Epidermal melanocyte (primary cell): ENCODE measurements at regions not wholly inside any gene's neighbourhood (a gene's known extent, or its start where the extent isn't known, plus 50 kb on each side); places are given as distances from the start of the nearest gene placed in this dataset.

Experiments used
- DNase-seq: peaks from one replicate; pipeline ENCODE4 v3.0.0; 2011; ENCODE audit warnings: low spot score; ENCODE audit not compliant: insufficient read length

- no peak for DNase-seq
These were observed 390.5 kb upstream of the RBMS3 start for GRCh38 chr3:28890373-28890772.

DNA sequence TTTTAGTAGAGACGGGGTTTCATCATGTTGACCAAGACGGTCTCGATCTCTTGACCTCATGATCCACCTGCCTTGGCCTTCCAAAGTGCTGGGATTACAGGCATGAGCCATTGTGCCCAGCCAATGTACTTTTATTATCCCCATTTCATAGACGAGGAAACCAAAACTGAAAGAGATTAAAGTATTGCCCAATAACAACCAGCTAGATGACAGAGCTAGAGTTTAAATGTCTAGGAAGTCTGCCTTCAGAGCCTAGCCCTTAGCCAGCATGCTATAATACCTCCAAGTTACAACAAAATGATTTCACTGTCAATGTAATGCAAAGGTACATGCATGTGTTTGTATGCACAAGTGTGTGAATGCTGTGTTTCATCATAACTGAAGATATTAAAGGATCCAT lies 389.4 kb upstream of the RBMS3 start:
- DNase-seq, result no peak

DNA sequence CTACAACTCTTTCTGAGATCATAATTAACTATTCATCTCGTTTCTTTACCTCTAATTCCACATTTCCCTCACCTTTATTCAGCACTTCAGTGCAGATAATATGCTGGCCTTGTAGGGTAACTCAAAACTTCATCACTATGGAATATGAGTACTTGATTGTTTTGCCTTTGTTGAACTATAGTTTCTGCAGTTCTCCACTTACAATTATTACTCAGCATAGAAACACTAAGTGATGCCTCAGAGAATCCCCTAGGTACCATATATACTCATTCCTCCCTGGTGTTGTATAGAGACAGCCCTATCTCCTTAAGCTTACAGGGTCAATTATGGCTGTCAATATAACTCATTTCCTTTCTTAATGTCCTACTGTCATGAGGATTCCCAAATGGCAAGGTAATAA lies 380.6 kb upstream of the RBMS3 start:
- no peak for DNase-seq

DNA sequence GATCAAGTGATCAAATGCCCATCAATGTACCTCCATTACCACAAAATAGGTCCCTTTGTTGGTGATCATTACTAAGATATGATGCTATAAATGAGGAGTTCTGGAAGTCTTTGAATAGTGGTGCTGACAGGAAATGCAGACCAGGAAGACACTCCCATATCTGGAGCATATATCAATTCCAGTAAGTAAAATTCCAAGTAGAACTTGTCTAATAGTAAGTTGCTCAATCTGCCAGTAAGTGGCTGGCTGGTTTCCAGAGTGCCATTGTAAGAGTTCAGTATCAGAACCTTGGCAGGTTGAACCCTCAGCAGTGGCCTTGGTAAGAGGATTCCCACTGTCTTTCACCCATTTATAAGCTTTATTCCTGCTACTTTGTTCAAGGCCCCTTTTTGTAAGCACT lies 379.9 kb upstream of the RBMS3 start:
- no peak for DNase-seq

GRCh38 chr3:28903171-28903601 lies 377.7 kb upstream of the RBMS3 start:
- DNase-seq, result no peak

GRCh38 chr3:28905798-28906197 lies 375.1 kb upstream of the RBMS3 start:
- no peak for DNase-seq

DNA sequence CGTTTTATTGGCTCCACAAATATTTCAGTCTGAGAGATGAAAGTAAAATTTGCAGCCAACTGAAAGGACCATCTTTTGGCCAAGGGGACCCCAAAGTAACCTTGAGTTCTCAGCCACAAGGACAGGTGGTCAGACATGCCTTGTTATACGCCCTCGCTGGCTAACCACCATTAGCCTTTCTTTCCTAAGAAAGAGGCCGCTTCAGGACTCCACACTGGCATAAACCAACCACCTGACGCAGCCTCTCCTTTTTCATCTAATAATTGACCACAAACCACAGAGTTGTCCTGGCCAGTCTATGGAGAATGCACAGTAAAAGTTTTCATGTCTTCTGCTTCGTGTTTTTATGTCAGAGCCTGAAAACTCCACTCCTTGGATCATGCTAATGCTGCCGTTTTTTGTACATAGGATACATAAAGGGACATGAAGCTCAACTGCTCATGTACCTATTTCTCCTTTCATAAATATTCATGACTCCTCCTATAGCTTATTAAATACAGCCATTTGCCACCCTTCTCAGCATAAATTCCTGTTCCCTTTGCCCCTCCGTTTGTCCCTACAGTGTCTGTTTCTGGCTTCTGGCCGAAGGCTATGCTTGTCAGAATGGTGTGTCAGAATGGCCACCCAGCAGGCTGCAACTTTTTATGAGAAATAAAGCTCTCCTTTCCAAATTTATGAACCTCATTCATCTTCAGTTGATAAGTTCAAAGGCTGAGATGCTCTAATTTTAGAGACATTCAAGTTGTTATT lies 374.1 kb upstream of the RBMS3 start:
- DNase-seq, result no peak

DNA sequence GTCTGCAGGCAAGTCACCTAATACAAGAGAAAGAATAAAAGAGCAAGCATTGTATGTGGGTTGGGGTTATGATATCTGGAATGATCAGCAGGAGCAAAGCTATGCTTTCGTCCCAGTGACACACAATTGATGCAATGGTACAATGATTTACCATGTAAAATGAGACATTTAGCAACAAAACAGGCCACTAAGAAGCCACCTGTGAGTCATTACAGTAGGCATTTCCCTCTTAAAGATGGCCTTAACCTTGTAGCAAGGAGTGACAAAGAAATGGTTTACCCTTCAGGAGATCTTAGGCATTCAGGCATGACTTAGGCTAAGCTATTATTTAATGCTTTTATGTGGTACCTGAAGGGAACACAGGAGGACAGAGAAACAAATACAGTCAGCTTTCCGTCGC lies 373.3 kb upstream of the RBMS3 start:
- no peak for DNase-seq

DNA sequence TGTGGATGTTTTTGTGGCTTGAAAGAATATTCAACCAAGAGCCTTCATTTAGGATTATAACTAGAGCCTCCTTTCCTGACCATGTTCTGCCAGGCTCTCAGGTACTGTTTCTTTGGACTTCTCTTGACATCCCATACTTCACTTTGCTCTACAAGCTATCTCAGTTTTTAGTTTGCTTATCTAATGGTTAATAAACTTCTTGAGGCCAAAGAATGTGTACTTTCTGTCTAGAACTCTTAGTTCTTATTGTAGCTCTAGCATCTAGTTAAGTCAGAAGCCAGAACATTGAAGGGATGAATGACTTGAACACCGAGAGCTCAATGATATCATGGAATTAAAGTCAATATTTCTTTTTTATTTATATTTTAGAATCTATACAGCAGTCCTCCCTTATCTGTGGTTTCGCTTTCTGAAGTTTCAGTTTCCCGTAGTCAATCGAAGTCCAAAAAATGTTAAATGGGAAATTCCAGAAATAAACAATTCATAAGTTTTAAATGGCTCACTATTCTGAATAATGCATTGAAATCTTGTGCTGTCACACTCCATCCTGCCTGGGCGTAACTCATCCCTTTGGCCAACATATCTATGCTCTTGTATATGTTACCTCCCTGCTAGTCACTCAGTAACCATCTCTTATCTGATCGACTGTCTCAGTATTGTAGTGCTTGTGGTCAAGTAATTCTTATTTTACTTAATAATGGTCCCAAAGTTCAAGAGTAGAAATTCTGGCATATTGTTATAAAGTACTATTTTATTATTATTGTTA lies 368.6 kb upstream of the RBMS3 start:
- no peak for DNase-seq

DNA sequence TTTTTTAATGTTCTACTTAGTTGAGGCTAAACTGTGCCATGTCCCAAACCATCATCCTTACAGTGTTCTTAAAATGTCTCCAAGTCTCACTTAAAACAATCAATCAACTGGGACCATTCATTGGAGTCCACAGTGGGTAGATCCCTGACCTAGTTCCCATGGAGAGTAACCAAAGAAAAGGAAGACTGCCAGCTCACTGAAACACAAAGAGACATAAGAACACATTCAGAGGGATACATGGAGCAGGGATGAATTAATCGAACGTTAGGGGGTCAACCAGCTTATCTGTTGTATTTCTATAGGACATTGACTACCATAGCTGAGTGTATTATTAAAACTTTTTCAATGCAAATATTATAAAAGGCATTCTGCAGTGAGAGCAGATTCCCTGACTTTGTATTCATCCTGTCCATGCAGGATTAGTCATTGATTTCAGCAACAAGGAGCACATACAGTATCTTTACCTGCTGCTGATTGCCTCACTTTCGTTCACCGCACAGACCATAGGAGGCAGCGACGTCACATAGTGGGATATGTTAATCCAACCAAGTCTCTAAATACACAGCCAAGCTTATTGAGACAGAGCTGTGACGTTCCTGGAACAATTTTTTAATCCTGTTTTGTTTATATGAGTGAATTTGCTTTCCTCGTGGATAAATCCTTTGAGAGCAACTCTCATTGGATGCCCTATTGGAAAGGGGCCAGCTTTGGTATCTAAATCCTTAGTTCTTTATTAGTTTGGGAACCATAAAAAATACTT lies 364.9 kb upstream of the RBMS3 start:
- no peak for DNase-seq

DNA sequence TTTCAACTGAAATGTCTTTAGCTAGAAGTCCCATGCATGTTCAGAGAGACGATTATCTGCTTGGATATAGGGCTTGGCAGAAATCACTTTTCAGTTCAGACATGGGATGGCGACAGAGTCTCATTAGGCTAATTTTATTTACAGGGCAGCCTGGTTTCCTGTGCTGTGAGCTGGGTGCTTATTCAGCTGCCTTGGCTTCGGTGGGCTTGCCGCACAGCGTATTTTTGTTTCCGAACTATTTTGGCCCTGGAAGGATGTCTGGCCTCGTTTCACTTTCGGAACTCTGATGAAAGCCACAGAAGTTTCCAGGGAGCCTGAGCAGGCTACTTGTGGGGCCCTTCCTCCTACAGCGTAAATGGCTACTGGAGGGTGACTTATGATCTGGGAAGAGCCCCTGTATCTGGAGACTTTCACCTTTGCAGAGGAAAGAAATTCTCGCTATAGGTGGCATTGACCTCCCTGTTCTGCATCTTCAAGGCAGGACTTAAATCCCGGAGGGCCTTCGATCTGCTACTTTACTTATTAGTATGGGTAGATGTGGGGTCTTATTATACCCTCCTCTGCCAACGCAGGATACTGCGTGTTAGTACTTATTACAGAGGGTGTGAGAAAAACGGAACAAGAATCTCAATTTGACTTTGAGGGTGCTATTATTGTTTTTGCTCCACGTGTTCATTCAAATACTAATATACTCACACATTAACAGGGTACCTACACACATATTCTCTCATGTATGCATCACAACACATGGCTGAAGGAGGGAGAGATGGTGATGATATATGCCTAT lies 364.0 kb upstream of the RBMS3 start:
- DNase-seq, result peak; percentile 42

DNA sequence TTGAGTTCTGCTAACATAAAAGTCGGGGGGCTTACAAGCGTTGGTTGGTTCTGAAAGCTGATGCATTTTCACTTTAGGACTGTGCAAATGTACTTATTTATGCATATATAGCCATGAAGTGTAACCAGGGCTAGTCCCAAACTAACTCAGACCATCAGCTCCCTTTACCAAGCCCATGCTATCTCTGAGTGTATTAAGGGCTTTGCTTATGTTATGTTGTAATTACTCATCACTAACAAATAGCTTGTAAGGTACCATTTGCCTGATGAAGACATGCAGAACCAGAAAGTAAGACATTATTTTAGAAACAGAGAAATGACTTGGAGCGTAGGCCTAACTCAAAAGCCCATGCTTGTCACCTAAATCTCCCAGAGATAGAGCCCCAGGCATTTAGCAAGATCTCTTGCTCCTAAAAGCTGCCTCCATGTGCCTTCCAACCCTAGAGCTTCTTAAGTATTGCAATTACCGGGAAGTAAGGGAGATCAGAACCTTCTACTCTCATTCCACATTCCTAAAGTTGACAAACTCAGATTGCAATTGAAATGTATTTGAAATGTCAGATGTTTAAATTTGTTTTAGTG lies 362.9 kb upstream of the RBMS3 start:
- DNase-seq, result no peak

DNA sequence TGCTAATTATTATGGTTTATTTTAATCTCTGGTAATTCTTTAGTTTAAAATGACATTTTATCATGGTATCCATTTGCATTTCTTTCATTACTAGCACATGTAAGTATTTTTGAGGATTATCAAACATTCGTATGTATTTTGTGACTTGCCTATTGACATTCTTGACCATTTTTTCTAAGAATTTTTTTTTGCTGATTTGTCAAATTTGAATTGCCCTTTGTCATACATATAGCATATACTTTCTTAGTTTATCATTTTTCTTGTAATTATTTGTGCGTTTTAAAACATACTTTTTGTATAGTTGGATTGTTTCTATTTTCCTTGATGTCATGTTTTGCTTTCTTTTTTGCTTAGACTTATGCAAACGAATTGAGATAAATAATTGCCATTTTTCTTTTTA lies 358.5 kb upstream of the RBMS3 start:
- no peak for DNase-seq

DNA sequence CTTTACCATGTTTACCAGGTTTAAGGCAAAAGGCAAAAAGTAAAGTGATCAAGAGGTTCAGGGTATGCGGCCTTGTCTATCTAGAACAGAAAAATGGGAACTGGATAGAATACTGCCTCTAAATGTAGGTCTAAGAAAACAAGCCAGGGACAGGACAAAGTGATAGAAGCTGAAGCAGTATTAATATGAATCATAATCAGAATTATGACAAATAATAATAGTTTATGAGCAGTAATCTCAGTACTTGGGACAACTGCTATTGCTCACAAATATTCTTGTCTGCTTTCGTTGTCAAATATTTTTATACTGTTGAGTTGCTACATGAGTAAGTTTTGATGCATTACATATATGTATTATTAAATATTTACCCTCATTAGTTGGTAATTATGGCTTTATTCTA lies 356.9 kb upstream of the RBMS3 start:
- no peak for DNase-seq

GRCh38 chr3:28924744-28925360 lies 356.0 kb upstream of the RBMS3 start:
- no peak for DNase-seq

DNA sequence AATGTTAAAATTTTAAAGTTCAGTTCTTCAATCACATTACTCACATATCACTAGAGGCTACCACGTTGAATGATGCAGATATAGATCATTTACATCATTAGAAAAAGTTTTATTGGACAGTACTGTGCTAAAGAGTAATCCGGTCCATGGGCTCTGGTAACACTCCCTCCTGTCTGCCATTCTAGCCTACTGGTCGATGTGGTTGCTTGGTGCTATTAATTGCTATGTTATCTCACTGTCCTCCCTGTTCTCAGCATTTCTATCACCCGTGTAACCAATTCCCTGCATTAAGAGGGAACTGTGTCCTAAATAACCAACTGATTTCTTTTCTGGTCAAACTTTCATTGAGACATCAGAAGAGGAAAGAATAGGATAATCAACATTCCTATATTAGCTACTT lies 347.5 kb upstream of the RBMS3 start:
- DNase-seq, result no peak

- DNase-seq, result no peak
These were observed 346.6 kb upstream of the RBMS3 start for GRCh38 chr3:28934126-28934813.

DNA sequence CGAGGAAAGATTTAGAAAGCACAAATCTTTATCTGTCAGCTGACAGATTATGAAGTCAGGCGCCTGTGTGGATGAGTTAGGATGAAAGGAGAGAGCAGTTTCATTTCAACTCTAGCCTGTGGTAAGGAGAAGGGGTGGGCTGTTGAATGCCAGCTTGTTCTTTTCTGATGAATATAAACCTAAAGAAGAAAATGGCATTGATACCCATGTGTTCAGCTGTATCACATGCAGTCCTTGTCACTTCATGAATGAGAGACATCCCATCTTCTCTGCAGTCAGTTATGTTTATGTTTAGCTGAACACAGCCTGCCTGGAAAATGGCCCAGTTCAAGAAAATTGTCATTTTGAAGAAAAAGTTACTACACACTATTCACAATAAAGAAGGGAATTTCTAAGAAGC lies 345.7 kb upstream of the RBMS3 start:
- DNase-seq, result no peak

DNA sequence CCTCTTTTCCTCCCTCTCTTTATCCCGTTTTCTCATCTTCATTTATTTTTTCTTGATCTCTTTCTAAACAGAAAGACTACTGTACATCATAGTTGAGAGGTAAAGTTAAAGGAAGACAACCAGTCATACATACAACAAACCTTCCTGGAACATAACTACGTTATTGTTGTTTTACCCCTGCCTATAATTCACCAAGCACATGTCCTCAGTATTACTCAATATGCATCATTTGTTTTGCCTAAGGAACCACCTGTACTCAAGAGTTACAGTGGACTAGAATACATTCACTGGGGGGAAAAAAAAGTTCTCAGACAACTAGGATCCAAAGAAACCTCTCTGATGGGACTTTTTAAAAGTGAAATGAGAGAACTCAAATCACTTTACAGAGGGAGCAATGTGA lies 344.7 kb upstream of the RBMS3 start:
- no peak for DNase-seq

- DNase-seq, result peak; percentile 53
These were observed 340.3 kb upstream of the RBMS3 start for GRCh38 chr3:28940530-28940929.
